ENCODE measurements at regions not wholly inside any gene's neighbourhood (a gene's known extent, or its start where the extent isn't known, plus 50 kb on each side); places are given as distances from the start of the nearest gene placed in this dataset.

GRCh38 chr1:229056046-229056445 lies 214.9 kb upstream of the RAB4A start:
- no peak for ATAC-seq
- no peak for DNase-seq (ENCODE audit: low read depth, low spot score)
- Histone ChIP-seq H3K9me3 (ENCODE audit: control insufficient read depth, insufficient read depth, low read depth, low read length) (no peaks in the 10 kb centered on the region), H3K27ac (ENCODE audit: low read length) (no peak overlapping the region), H3K27me3 (ENCODE audit: control insufficient read depth, insufficient read depth, low read length) (no peaks in the 10 kb centered on the region), H3K36me3 (ENCODE audit: control insufficient read depth, insufficient read depth, low read length) (no peaks in the 10 kb centered on the region), H3K4me3 (ENCODE audit: low read depth in 2 of 2, low read length in 2 of 2) (no peak overlapping the region), H3K4me1 (ENCODE audit: control insufficient read depth, insufficient read depth, low read length) (no peaks in the 10 kb centered on the region)
- CTCF ChIA-PET, result no interaction called here
- BruUV-seq (replicated peaks), result no TSS peak
- POLR2A ChIA-PET, result no interaction called here
- TF ChIP-seq CTCF (IDR thresholded peaks at IDR 0.05) (no peak), POLR2AphosphoS5 (IDR thresholded peaks at IDR 0.05; ENCODE audit: low read depth, low read length) (no peak), SIN3A (IDR thresholded peaks at IDR 0.05; ENCODE audit: borderline replicate concordance, insufficient read depth, low read depth, low read length) (no peak), REST (IDR thresholded peaks at IDR 0.05; ENCODE audit: insufficient read depth in 1 of 2, low read depth in 2 of 2, low read length in 1 of 2) (no peak)
- intact Hi-C loops (cut with micrococcal nuclease; ENCODE audit: unreplicated experiment) (no loop called here), in situ Hi-C loops (cut with HindIII; ENCODE audit: low pct_unique_long_range_greater_than_20kb, low sequenced_read_pairs) (no loop called here)

- ChIA-PET POLR2A (no interaction called here), CTCF (no interaction called here)
- intact Hi-C loops (cut with micrococcal nuclease; ENCODE audit: unreplicated experiment), result no loop called here
- H3K27ac ChIP-seq (ENCODE audit: low read length), result no peak overlapping the region
- no peaks in the 10 kb centered on the region for H3K9me3 ChIP-seq (ENCODE audit: control insufficient read depth, insufficient read depth, low read depth, low read length)
- no peak for ATAC-seq
- DNase-seq (ENCODE audit: low read depth, low spot score), result no peak
- H3K4me1 ChIP-seq (ENCODE audit: control insufficient read depth, insufficient read depth, low read length), result no peaks in the 10 kb centered on the region
- H3K27me3 ChIP-seq (ENCODE audit: control insufficient read depth, insufficient read depth, low read length), result no peaks in the 10 kb centered on the region
- in situ Hi-C loops (cut with HindIII; ENCODE audit: low pct_unique_long_range_greater_than_20kb, low sequenced_read_pairs), result no loop called here
- no peaks in the 10 kb centered on the region for H3K36me3 ChIP-seq (ENCODE audit: control insufficient read depth, insufficient read depth, low read length)
- no peak overlapping the region for H3K4me3 ChIP-seq (ENCODE audit: low read depth in 2 of 2, low read length in 2 of 2)
- no peak for TF ChIP-seq REST (IDR thresholded peaks at IDR 0.05; ENCODE audit: insufficient read depth in 1 of 2, low read depth in 2 of 2, low read length in 1 of 2)
- no peak for TF ChIP-seq POLR2AphosphoS5 (IDR thresholded peaks at IDR 0.05; ENCODE audit: low read depth, low read length)
- no peak for TF ChIP-seq CTCF (IDR thresholded peaks at IDR 0.05)
- no peak for TF ChIP-seq TCF7L2 (IDR thresholded peaks at IDR 0.05; ENCODE audit: low read depth, low read length)
- no peak for TF ChIP-seq SIN3A (IDR thresholded peaks at IDR 0.05; ENCODE audit: borderline replicate concordance, insufficient read depth, low read depth, low read length)
- no TSS peak for BruUV-seq (replicated peaks)
Measured at GRCh38 chr1:229058111-229058561, 212.8 kb upstream of the RAB4A start.

All from Panc1 (cell line).